Stomach (tissue), 4 donors: ENCODE measurements at regions not wholly inside any gene's neighbourhood (a gene's known extent, or its start where the extent isn't known, plus 50 kb on each side); places are given as distances from the start of the nearest gene placed in this dataset.

ENCODE experiments used
- CTCF ChIP-seq, 7 experiments: fragments of 450-650 bp in 4 of 7; fragments of 200-600 bp in 3 of 7; sonication (generic) in 3 of 7; IDR thresholded peaks; one replicate each; pipeline ENCODE4 v1.5.1; 2016 to 2019; ENCODE audit warnings: antibody characterized with exemption in 7 of 7, control low read depth in 2 of 7, mild to moderate bottlenecking in 1 of 7
- EP300 ChIP-seq: sonication (generic); formaldehyde crosslinking; IDR thresholded peaks from one replicate; pipeline ENCODE4 v1.6.1; 2017; ENCODE audit warnings: antibody characterized with exemption
- POLR2A ChIP-seq, 4 donors: fragments of 450-650 bp; IDR thresholded peaks; one replicate each; pipeline ENCODE4 v1.6.1; 2016; ENCODE audit warnings: antibody characterized with exemption in 4 of 4, control low read depth in 2 of 4, mild to moderate bottlenecking in 1 of 4, moderate library complexity in 1 of 4
- POLR2AphosphoS5 ChIP-seq, 3 donors: sonication (generic); formaldehyde crosslinking; IDR thresholded peaks; one replicate each; pipeline ENCODE4 v1.6.1; 2016; ENCODE audit warnings: antibody characterized with exemption in 3 of 3

DNA sequence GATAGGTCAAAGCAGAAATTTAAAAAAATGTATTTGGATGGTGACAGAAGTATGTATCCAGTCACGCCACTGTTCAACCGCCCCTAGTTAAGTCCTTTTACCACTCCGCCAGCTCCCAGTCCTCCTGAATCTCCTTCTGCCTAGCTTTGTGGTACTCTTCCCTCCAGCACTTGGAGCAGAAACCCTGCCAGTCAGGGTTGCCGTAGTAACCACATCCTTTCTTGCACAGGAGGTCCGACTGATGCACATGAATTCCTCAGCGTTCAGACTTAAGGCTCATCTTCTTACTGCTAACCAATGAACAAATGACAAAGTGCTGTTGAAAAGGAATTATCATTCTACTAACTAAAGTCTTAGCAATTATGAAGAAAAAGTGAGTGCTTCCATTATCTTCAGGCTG is 175.3 kb upstream of the KCTD7 start:
- TF ChIP-seq CTCF (IDR thresholded peaks at IDR 0.05) (no peak), POLR2A (IDR thresholded peaks at IDR 0.05) (no peak), EP300 (no peak), POLR2AphosphoS5 (IDR thresholded peaks at IDR 0.05) (no peak)
